ENCODE measurements at regions not wholly inside any gene's neighbourhood (a gene's known extent, or its start where the extent isn't known, plus 50 kb on each side); places are given as distances from the start of the nearest gene placed in this dataset.

DNA sequence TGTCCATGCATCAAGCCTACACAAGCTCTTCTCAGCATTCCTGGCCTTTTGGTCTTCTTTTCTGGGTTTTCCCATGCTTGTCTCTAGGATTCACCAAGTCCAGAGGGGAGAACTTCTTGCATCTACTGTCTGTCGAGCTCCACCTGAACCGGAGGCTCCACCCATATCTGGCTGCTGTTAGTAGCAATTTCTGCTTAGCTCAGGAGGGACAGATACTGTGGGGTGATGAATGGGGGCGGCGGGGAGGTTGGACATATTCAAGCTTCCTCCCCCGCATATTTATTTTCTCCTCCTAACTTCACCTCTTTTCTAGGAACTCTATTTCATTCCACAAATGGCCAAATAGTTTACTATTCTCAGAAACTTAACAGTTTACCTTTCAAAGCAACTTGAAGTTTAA lies 163.5 kb downstream of the PTH2R start:
- TF ChIP-seq, protein P1, sequence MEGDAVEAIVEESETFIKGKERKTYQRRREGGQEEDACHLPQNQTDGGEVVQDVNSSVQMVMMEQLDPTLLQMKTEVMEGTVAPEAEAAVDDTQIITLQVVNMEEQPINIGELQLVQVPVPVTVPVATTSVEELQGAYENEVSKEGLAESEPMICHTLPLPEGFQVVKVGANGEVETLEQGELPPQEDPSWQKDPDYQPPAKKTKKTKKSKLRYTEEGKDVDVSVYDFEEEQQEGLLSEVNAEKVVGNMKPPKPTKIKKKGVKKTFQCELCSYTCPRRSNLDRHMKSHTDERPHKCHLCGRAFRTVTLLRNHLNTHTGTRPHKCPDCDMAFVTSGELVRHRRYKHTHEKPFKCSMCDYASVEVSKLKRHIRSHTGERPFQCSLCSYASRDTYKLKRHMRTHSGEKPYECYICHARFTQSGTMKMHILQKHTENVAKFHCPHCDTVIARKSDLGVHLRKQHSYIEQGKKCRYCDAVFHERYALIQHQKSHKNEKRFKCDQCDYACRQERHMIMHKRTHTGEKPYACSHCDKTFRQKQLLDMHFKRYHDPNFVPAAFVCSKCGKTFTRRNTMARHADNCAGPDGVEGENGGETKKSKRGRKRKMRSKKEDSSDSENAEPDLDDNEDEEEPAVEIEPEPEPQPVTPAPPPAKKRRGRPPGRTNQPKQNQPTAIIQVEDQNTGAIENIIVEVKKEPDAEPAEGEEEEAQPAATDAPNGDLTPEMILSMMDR (conservative IDR thresholded peaks at IDR 0.05): no peak
- no peak for TF ChIP-seq ZFX (IDR thresholded peaks at IDR 0.05)
